CD4-positive, alpha-beta T cell treated with Interleukin-12 subunit alpha and Interleukin-12 subunit beta, for 1 hour (primary cell): ENCODE measurements at regions not wholly inside any gene's neighbourhood (a gene's known extent, or its start where the extent isn't known, plus 50 kb on each side); places are given as distances from the start of the nearest gene placed in this dataset.

Source experiments
- DNase-seq: peaks from one replicate; pipeline ENCODE4 v3.0.0-alpha.2; 2020

DNA sequence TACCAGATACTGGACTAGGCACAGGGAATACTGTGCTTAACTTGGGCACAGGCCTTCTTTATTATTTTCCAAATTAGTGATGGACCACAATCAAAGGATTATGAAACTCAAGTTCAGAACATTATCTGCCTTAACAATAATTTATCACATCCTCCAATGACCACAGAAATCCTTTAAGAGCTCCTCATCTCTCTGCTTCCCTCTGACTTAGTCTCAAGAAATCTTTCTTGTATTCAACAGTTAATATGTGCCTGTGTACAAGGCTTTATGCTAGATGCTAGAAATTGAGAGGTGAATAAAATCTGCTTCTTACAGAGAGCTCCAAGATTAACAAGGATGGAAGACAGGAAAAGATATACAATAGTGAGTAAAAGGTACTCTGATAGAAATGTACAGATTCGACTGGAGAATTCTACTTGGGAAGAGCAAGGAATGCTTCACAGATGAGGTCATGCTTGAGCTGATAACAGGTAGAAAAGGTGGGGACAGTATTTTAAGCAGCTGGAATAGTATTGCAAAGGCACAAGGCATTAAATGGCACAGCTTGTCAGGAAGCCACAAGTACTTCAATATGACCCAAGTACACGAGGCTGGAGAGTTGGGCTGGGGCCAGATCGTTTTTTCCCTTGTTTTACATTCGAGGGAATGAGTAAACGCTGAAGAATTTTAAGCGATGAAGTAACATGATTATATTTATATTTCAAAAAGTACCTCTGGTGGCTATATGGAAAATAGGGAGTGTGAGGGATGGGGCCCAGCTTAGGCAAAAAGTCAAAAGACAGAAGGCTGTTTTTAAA is 55.1 kb upstream of the ARID2 start:
- no peak for DNase-seq

DNA sequence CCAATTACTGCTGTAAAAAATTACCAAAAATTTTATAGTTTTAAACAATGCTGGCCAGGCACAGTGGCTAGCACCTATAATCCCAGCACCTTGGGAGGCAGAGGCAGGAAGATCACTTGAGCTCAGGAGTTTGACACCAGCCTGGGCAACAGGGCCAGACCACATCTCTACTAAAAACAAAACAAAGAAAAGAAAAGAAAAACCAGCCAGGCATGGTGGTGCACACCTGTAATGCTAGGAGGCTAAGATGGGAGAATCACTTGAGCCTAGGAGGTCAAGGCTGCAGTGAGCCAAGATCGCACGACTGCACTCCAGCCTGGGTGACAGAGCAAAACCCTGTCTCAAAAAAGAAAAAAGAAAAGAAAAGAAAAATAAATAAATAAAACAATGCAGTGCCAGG is 54.0 kb upstream of the ARID2 start:
- DNase-seq = no peak
